Activated CD4-positive, alpha-beta T cell treated with anti-CD3 and anti-CD28 coated beads, Interleukin-2, amount 50 U/mL, for 48 hours (primary cell): ENCODE measurements at regions not wholly inside any gene's neighbourhood (a gene's known extent, or its start where the extent isn't known, plus 50 kb on each side); places are given as distances from the start of the nearest gene placed in this dataset.
"Not testable (repeated sequence)": the region's sequence is repeated elsewhere in the genome, so short reads cannot be mapped to it uniquely, and the experiment has no call there.

Source experiments
- DNase-seq, 2 experiments: peaks; one replicate each; pipeline ENCODE4 v3.0.0-alpha.2; 2020

GRCh38 chr4:81620442-81620841, 148.7 kb upstream of the RASGEF1B start:
- DNase-seq, result no peak

GRCh38 chr4:81617545-81617944, 145.8 kb upstream of the RASGEF1B start:
- DNase-seq, result no peak

- DNase-seq, result no peak
Observed at GRCh38 chr4:81611221-81611620, 139.5 kb upstream of the RASGEF1B start.

GRCh38 chr4:81609844-81610243, 138.1 kb upstream of the RASGEF1B start:
- DNase-seq, result no peak

- no peak for DNase-seq
Observed at GRCh38 chr4:81607950-81608349, 136.2 kb upstream of the RASGEF1B start.

- no peak for DNase-seq
Observed at GRCh38 chr4:81606801-81607501, 135.2 kb upstream of the RASGEF1B start.

- DNase-seq, result no peak
Observed at GRCh38 chr4:81606166-81606565, 134.5 kb upstream of the RASGEF1B start.

- no peak for DNase-seq
Observed at GRCh38 chr4:81605271-81605670, 133.6 kb upstream of the RASGEF1B start.

- no peak for DNase-seq
Observed at GRCh38 chr4:81604683-81605218, 133.0 kb upstream of the RASGEF1B start.

- DNase-seq, result no peak
Observed at GRCh38 chr4:81602854-81603253, 131.1 kb upstream of the RASGEF1B start.

- DNase-seq, result no peak
Observed at GRCh38 chr4:81601358-81601694, 129.6 kb upstream of the RASGEF1B start.

- no peak for DNase-seq
Observed at GRCh38 chr4:81600520-81601357, 129.0 kb upstream of the RASGEF1B start.

- no peak for DNase-seq
Observed at GRCh38 chr4:81599742-81600380, 128.2 kb upstream of the RASGEF1B start.

- DNase-seq, result no peak
Observed at GRCh38 chr4:81595798-81596610, 124.3 kb upstream of the RASGEF1B start.

- no peak for DNase-seq
Observed at GRCh38 chr4:81595287-81595686, 123.6 kb upstream of the RASGEF1B start.

GRCh38 chr4:81594490-81595159, 122.9 kb upstream of the RASGEF1B start:
- DNase-seq, result no peak

GRCh38 chr4:81592701-81593100, 121.0 kb upstream of the RASGEF1B start:
- DNase-seq, result no peak

- no peak for DNase-seq
Observed at GRCh38 chr4:81590596-81590995, 118.9 kb upstream of the RASGEF1B start.

- no peak for DNase-seq
Observed at GRCh38 chr4:81589262-81589661, 117.6 kb upstream of the RASGEF1B start.

GRCh38 chr4:81586706-81587105, 115.0 kb upstream of the RASGEF1B start:
- DNase-seq, result no peak

- not testable (repeated sequence) for DNase-seq
Observed at GRCh38 chr4:81580994-81581374, 109.3 kb upstream of the RASGEF1B start.

- no peak for DNase-seq
Observed at GRCh38 chr4:81580346-81580993, 108.8 kb upstream of the RASGEF1B start.
